Stimulated activated CD4-positive, alpha-beta T cell treated with anti-CD3 and anti-CD28 coated beads, Interleukin-15, amount 100 ng/mL, for 48 hours (primary cell): ENCODE measurements at regions not wholly inside any gene's neighbourhood (a gene's known extent, or its start where the extent isn't known, plus 50 kb on each side); places are given as distances from the start of the nearest gene placed in this dataset.
"Not testable (repeated sequence)": the region's sequence is repeated elsewhere in the genome, so short reads cannot be mapped to it uniquely, and the experiment has no call there.

Experiments
- DNase-seq, 2 donors: peaks; one replicate each; pipeline ENCODE4 v3.0.0-alpha.2; 2020; ENCODE audit warnings: low read depth in 2 of 2

GRCh38 chr17:71004413-71004812 is 835.1 kb downstream of the KCNJ2 start:
- DNase-seq, result no peak

- no peak for DNase-seq
Observed at GRCh38 chr17:71011391-71011790, 842.1 kb downstream of the KCNJ2 start.

- DNase-seq, result no peak
Observed at GRCh38 chr17:71019699-71020098, 850.4 kb downstream of the KCNJ2 start.

GRCh38 chr17:71022758-71023157 is 853.4 kb downstream of the KCNJ2 start:
- DNase-seq, result no peak

GRCh38 chr17:71023249-71024030 is 854.1 kb downstream of the KCNJ2 start:
- no peak for DNase-seq

GRCh38 chr17:71024172-71024571 is 854.8 kb downstream of the KCNJ2 start:
- DNase-seq, result no peak

GRCh38 chr17:71024969-71025368 is 855.6 kb downstream of the KCNJ2 start:
- DNase-seq, result no peak

- DNase-seq, result no peak
Observed at GRCh38 chr17:71029246-71029645, 859.9 kb downstream of the KCNJ2 start.

GRCh38 chr17:71031286-71031685 is 862.0 kb downstream of the KCNJ2 start:
- DNase-seq, result not testable (repeated sequence)

- DNase-seq, result no peak
Observed at GRCh38 chr17:71032746-71033273, 863.5 kb downstream of the KCNJ2 start.

GRCh38 chr17:71033336-71033735 is 864.0 kb downstream of the KCNJ2 start:
- no peak for DNase-seq

- DNase-seq, result no peak
Observed at GRCh38 chr17:71035226-71035625, 865.9 kb downstream of the KCNJ2 start.

- DNase-seq, result no peak
Observed at GRCh38 chr17:71037386-71037785, 868.1 kb downstream of the KCNJ2 start.

GRCh38 chr17:71039391-71039790 is 870.1 kb downstream of the KCNJ2 start:
- no peak for DNase-seq

- no peak for DNase-seq
Observed at GRCh38 chr17:71052971-71053370, 883.6 kb downstream of the KCNJ2 start.

- DNase-seq, result no peak
Observed at GRCh38 chr17:71055128-71055527, 885.8 kb downstream of the KCNJ2 start.

GRCh38 chr17:71057448-71057847 is 888.1 kb downstream of the KCNJ2 start:
- no peak for DNase-seq

- no peak for DNase-seq
Observed at GRCh38 chr17:71057938-71058337, 888.6 kb downstream of the KCNJ2 start.

- no peak for DNase-seq
Observed at GRCh38 chr17:71063127-71063526, 893.8 kb downstream of the KCNJ2 start.

- no peak for DNase-seq
Observed at GRCh38 chr17:71063559-71063958, 894.2 kb downstream of the KCNJ2 start.

GRCh38 chr17:71067669-71068407 is 898.5 kb downstream of the KCNJ2 start:
- DNase-seq, result no peak

- DNase-seq, result no peak
Observed at GRCh38 chr17:71068408-71068750, 899.0 kb downstream of the KCNJ2 start.

- no peak for DNase-seq
Observed at GRCh38 chr17:71071041-71071440, 901.7 kb downstream of the KCNJ2 start.
